Fibroblast of the aortic adventitia (primary cell): ENCODE measurements at regions not wholly inside any gene's neighbourhood (a gene's known extent, or its start where the extent isn't known, plus 50 kb on each side); places are given as distances from the start of the nearest gene placed in this dataset.

ENCODE experiments used
- DNase-seq: peaks from one replicate; pipeline ENCODE4 v3.0.0-alpha.2; 2010; ENCODE audit warnings: low read depth
- H3K4me3 ChIP-seq: 2 replicates; pipeline ENCODE4 v1.5.1; 2011; ENCODE audit warnings: low read depth, mild to moderate bottlenecking, control low read depth, low read length, moderate library complexity
- TF ChIP-seq, protein P1 (sequence below): IDR thresholded peaks from 2 replicates; pipeline ENCODE4 v1.5.1; 2011; ENCODE audit warnings: mild to moderate bottlenecking, low read length, control low read depth, inconsistent platforms; ENCODE audit not compliant: insufficient read depth

DNA sequence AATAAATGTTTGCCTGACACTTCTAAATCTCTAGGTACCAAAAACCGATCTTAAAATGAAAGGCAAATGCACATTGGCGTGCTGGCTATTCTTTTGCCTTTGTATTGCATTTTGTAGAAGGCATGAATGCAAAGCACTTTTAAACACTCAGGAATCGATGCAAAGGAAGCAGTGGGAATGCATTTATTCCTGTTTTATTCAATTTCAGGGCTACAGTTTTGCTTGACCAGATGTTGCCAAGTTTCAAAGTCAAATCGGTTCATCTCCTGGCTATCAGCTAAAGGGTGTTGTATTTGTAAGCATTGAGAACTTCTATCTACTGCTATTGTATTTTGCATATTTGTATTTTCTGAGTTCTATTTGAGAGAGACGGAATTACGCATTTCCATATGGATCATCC, 659.8 kb upstream of the SLC35B3 start:
- DNase-seq, result no peak
- no peak overlapping the region for H3K4me3 ChIP-seq
- TF ChIP-seq, protein P1, sequence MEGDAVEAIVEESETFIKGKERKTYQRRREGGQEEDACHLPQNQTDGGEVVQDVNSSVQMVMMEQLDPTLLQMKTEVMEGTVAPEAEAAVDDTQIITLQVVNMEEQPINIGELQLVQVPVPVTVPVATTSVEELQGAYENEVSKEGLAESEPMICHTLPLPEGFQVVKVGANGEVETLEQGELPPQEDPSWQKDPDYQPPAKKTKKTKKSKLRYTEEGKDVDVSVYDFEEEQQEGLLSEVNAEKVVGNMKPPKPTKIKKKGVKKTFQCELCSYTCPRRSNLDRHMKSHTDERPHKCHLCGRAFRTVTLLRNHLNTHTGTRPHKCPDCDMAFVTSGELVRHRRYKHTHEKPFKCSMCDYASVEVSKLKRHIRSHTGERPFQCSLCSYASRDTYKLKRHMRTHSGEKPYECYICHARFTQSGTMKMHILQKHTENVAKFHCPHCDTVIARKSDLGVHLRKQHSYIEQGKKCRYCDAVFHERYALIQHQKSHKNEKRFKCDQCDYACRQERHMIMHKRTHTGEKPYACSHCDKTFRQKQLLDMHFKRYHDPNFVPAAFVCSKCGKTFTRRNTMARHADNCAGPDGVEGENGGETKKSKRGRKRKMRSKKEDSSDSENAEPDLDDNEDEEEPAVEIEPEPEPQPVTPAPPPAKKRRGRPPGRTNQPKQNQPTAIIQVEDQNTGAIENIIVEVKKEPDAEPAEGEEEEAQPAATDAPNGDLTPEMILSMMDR, result no peak

DNA sequence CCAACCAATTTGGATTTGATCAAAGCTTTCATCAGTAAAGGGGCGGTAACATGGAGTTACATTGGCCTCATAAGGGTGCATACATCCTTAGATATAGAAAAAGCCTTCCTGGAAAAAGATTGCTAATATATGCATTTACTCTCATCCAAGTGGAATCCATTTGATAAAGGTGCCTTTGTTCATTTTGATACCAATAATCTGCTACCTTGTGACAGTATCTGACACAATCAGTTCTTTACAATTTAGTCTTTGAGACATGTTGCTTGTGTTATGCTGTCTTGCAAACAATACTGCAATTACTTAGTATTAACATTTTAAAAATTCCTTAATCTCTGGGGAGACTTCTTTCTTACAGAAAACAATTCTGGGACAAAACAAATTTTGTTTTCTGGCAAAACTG, 654.4 kb upstream of the SLC35B3 start:
- DNase-seq, result no peak
- H3K4me3 ChIP-seq, result no peak overlapping the region
- TF ChIP-seq, protein P1, result no peak

DNA sequence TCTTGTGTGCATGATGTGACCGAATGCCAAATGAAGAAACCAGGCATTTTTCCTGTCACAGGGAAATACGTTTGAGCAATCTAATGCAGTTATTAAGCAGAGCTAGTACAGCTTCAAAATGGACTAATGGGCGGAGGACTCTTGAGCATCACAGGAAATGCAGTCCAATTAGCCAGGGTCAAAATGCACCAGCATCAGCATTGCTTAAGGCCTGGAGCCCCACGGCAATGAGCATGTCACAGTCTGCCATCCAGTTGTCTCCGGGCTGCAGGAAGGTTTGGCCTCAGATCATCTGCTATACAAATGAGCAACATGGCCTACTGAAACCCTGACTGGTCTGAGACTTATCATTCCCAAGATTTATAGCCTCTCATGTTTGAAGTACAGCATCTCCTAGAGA, 652.1 kb upstream of the SLC35B3 start:
- no peak for DNase-seq
- H3K4me3 ChIP-seq, result no peak overlapping the region
- TF ChIP-seq, protein P1, result no peak

DNA sequence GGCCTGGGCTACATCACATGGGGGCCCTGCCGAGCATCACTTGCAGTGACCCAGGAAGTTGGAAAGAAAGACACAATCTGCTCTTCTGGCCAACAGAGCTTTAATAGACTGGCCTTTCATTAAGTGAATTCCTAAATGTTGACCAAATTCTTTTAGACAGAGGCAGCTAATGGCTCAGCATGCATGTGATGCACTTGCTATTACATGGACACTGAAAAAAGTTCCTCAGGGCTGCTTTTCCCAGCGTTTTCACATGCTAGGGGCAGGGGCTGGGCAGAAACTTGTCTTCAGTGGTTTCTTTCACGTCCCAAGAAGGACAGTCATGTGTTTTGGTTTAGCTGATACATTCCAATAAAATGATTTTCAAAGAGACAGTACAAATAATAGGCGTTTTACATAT, 651.0 kb upstream of the SLC35B3 start:
- no peak for DNase-seq
- TF ChIP-seq, protein P1, result no peak
- H3K4me3 ChIP-seq, result no peak overlapping the region

DNA sequence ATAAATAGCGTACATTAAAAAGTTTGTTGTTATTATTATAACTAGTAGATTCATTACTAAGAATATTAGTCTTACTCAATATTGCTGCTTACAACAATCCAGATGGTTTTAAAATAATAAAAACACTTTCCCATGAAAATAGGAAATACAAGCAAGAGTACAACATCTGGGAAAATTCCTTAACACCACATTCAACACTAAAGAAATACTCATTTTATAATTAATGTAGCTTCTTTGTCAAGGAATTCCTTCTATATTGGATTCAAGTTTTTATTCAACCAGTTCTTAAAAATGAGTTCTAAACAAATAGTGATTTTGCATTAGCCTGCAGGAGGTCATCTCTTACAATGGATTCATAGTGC, 650.3 kb upstream of the SLC35B3 start:
- H3K4me3 ChIP-seq, result no peak overlapping the region
- TF ChIP-seq, protein P1, result no peak
- DNase-seq, result no peak

DNA sequence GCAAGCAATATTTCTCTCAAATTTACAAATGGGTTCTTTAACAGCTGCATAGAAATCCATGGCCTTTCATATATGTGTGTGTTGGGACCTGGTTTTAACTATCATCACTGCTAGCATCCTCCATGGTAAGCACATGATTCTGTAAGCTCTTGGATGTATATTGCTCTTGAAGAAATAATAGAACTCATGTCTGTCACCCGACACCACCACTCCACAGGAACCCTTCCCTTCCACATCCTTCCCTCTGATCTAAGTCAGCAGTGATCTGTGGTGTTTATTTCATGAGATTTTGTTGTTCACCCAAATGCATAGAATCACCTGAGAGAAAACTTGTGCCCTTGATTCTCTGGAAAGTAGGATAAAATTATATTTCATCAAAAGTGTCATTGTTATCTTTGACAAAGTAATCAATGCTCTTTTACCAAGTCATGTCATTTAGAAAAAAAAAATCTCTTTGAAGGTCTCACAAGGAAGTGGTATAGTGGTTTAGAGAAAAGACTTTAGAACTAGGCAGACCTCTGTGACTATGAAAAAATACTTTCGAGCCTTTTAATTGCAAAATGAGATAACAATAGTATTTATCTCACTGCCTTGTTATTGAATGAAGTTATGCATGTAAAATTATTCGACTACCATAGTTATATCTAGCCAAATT, 649.8 kb upstream of the SLC35B3 start:
- TF ChIP-seq, protein P1, result no peak
- DNase-seq, result no peak
- H3K4me3 ChIP-seq, result no peak overlapping the region

DNA sequence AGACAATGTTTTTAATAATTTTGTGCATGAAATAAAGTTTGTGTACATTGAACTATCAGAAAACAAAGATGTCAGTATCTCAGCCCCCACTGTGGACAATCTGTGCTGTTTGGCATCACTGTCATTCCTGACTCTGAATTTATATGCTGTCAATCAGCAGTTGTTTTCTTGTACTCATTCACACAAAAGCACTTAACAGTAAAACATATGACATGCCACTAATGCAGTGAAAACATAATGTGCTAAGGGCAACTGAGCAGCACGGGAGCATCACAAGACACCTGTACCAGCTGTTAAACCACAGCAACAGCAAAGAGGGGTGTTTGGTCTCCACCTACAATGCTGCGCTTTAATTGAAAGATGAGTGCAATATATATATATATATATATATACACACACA, 647.8 kb upstream of the SLC35B3 start:
- no peak for DNase-seq
- H3K4me3 ChIP-seq, result no peak overlapping the region
- TF ChIP-seq, protein P1, result no peak
